ENCODE measurements at regions not wholly inside any gene's neighbourhood (a gene's known extent, or its start where the extent isn't known, plus 50 kb on each side); places are given as distances from the start of the nearest gene placed in this dataset.

DNA sequence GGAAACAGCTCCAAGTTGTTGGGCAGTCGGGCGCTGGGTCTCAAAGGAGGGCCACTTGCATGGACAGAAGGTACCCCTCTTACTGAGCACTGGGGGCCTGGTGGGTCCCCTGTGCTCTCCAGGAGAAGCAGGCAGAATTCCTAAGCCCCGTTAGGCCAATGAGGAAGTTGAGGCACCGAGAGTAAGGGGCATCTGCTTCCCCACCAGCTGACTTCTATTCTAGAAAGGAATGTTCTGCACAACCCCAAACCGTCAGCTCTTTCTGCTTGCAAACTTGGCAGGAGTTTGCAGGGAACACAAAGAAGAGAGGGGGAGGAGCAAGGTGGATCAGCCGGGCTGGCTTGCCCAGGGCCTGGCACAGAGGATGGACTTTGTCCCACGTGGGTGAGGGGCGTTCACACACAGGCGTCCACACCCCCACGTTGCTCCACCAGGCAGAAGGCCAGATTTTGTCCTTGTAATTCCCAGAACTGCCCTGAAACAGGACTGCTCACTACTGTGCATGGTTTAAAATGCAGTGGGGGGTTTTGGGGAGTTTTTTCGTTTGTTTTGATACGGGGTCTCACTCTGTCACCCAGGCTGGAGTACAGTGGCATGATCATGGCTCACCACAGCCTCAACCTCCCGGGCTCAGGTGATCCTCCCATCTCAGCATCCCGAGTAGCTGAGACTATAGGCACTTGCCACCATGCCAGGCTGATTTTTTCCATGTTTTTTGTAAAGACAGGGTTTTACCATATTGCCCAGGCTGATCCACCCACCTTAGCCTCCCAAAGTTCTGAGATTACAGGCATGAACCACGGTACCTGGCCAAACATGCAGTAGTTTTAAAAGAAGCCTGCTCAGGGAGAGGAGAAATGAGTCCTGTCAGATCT is 93.3 kb downstream of the SNX5 start (continued):
- TF ChIP-seq NCOA5 (CRISPR knock-in tag; IDR thresholded peaks at IDR 0.05), result no peak
- no peak for TF ChIP-seq CHCHD3 (CRISPR knock-in tag; IDR thresholded peaks at IDR 0.05)
- no peak for TF ChIP-seq ZNF547 (CRISPR knock-in tag; IDR thresholded peaks at IDR 0.05)
- TF ChIP-seq, protein P1, sequence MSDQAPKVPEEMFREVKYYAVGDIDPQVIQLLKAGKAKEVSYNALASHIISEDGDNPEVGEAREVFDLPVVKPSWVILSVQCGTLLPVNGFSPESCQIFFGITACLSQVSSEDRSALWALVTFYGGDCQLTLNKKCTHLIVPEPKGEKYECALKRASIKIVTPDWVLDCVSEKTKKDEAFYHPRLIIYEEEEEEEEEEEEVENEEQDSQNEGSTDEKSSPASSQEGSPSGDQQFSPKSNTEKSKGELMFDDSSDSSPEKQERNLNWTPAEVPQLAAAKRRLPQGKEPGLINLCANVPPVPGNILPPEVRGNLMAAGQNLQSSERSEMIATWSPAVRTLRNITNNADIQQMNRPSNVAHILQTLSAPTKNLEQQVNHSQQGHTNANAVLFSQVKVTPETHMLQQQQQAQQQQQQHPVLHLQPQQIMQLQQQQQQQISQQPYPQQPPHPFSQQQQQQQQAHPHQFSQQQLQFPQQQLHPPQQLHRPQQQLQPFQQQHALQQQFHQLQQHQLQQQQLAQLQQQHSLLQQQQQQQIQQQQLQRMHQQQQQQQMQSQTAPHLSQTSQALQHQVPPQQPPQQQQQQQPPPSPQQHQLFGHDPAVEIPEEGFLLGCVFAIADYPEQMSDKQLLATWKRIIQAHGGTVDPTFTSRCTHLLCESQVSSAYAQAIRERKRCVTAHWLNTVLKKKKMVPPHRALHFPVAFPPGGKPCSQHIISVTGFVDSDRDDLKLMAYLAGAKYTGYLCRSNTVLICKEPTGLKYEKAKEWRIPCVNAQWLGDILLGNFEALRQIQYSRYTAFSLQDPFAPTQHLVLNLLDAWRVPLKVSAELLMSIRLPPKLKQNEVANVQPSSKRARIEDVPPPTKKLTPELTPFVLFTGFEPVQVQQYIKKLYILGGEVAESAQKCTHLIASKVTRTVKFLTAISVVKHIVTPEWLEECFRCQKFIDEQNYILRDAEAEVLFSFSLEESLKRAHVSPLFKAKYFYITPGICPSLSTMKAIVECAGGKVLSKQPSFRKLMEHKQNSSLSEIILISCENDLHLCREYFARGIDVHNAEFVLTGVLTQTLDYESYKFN (CRISPR knock-in tag; conservative IDR thresholded peaks at IDR 0.05), result peak; percentile 93
- TF ChIP-seq ZNF350 (CRISPR knock-in tag; IDR thresholded peaks at IDR 0.05; ENCODE audit: borderline replicate concordance, low read depth), result peak; percentile 94
- TF ChIP-seq, protein P2, sequence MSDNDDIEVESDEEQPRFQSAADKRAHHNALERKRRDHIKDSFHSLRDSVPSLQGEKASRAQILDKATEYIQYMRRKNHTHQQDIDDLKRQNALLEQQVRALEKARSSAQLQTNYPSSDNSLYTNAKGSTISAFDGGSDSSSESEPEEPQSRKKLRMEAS (IDR thresholded peaks at IDR 0.05), result peak; percentile 87
- no peak for TF ChIP-seq ZSCAN12 (CRISPR knock-in tag; IDR thresholded peaks at IDR 0.05)
- TF ChIP-seq ZNF879 (CRISPR knock-in tag; IDR thresholded peaks at IDR 0.05), result no peak
- TF ChIP-seq ZNF124 (CRISPR knock-in tag; IDR thresholded peaks at IDR 0.05), result no peak; the same call in 1 of the 2 replicates
- TF ChIP-seq NR1H2 (CRISPR knock-in tag; IDR thresholded peaks at IDR 0.05; ENCODE audit: borderline replicate concordance, low read depth), result no peak; the same call in 1 of the 2 replicates
- TF ChIP-seq, protein P3, sequence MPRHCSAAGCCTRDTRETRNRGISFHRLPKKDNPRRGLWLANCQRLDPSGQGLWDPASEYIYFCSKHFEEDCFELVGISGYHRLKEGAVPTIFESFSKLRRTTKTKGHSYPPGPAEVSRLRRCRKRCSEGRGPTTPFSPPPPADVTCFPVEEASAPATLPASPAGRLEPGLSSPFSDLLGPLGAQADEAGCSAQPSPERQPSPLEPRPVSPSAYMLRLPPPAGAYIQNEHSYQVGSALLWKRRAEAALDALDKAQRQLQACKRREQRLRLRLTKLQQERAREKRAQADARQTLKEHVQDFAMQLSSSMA (CRISPR knock-in tag; IDR thresholded peaks at IDR 0.05), result no peak
- TF ChIP-seq HES4 (CRISPR knock-in tag; IDR thresholded peaks at IDR 0.05; ENCODE audit: borderline replicate concordance), result no peak
- TF ChIP-seq, protein P4, sequence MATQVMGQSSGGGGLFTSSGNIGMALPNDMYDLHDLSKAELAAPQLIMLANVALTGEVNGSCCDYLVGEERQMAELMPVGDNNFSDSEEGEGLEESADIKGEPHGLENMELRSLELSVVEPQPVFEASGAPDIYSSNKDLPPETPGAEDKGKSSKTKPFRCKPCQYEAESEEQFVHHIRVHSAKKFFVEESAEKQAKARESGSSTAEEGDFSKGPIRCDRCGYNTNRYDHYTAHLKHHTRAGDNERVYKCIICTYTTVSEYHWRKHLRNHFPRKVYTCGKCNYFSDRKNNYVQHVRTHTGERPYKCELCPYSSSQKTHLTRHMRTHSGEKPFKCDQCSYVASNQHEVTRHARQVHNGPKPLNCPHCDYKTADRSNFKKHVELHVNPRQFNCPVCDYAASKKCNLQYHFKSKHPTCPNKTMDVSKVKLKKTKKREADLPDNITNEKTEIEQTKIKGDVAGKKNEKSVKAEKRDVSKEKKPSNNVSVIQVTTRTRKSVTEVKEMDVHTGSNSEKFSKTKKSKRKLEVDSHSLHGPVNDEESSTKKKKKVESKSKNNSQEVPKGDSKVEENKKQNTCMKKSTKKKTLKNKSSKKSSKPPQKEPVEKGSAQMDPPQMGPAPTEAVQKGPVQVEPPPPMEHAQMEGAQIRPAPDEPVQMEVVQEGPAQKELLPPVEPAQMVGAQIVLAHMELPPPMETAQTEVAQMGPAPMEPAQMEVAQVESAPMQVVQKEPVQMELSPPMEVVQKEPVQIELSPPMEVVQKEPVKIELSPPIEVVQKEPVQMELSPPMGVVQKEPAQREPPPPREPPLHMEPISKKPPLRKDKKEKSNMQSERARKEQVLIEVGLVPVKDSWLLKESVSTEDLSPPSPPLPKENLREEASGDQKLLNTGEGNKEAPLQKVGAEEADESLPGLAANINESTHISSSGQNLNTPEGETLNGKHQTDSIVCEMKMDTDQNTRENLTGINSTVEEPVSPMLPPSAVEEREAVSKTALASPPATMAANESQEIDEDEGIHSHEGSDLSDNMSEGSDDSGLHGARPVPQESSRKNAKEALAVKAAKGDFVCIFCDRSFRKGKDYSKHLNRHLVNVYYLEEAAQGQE (IDR thresholded peaks at IDR 0.05; ENCODE audit: borderline replicate concordance in 1 of 2, low read depth in 1 of 2, low read length in 2 of 2), result peak in 1 of 2 experiments; percentile 47; a peak in 1 of 4 replicates
- no peak for TF ChIP-seq ZNF432 (CRISPR knock-in tag; IDR thresholded peaks at IDR 0.05; ENCODE audit: borderline replicate concordance)
- no peak for TF ChIP-seq ZNF615 (CRISPR knock-in tag; IDR thresholded peaks at IDR 0.05; ENCODE audit: borderline replicate concordance)
- TF ChIP-seq, protein P5, sequence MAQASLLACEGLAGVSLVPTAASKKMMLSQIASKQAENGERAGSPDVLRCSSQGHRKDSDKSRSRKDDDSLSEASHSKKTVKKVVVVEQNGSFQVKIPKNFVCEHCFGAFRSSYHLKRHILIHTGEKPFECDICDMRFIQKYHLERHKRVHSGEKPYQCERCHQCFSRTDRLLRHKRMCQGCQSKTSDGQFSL (CRISPR knock-in tag; IDR thresholded peaks at IDR 0.05), result peak; percentile 98
- TF ChIP-seq, protein P6, sequence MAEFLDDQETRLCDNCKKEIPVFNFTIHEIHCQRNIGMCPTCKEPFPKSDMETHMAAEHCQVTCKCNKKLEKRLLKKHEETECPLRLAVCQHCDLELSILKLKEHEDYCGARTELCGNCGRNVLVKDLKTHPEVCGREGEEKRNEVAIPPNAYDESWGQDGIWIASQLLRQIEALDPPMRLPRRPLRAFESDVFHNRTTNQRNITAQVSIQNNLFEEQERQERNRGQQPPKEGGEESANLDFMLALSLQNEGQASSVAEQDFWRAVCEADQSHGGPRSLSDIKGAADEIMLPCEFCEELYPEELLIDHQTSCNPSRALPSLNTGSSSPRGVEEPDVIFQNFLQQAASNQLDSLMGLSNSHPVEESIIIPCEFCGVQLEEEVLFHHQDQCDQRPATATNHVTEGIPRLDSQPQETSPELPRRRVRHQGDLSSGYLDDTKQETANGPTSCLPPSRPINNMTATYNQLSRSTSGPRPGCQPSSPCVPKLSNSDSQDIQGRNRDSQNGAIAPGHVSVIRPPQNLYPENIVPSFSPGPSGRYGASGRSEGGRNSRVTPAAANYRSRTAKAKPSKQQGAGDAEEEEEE (CRISPR knock-in tag; IDR thresholded peaks at IDR 0.05; ENCODE audit: borderline replicate concordance), result no peak; the same call in 1 of the 2 replicates
- TF ChIP-seq SOX5 (CRISPR knock-in tag; IDR thresholded peaks at IDR 0.05; ENCODE audit: borderline replicate concordance), result peak; percentile 87

Measured in HepG2 (cell line).